HEK293 (cell line): ENCODE measurements at regions not wholly inside any gene's neighbourhood (a gene's known extent, or its start where the extent isn't known, plus 50 kb on each side); places are given as distances from the start of the nearest gene placed in this dataset.

Source experiments
- CTCF ChIA-PET: fragments of 350-600 bp; formaldehyde crosslinking; extraction: SDS; loops from one replicate; lab custom pipeline; 2021; ENCODE audit warnings: antibody characterized with exemption; lab: Yijun Ruan, JAX
- POLR2A ChIA-PET: fragments of 300-600 bp; formaldehyde crosslinking; extraction: SDS; loops from one replicate; lab custom pipeline; 2020; ENCODE audit warnings: antibody characterized with exemption, inconsistent platforms; lab: Yijun Ruan, JAX
- H3K27ac ChIP-seq: fragments of 200-500 bp; sonication (Bioruptor generic); 2 replicates; pipeline ENCODE4 v1.5.1; 2014; ENCODE audit warnings: low read depth, low read length, control low read depth, inconsistent platforms; ENCODE audit errors: extremely low read depth
- H3K36me3 ChIP-seq, 2 experiments: fragments of 200-500 bp in 1 of 2; sonication (Bioruptor generic) in 1 of 2; 1 replicate in 1 of 2; 2 replicates in 1 of 2; pipeline ENCODE4 v1.5.1; 2014 to 2017; ENCODE audit warnings: inconsistent platforms in 2 of 2, low read length in 2 of 2; ENCODE audit not compliant: control insufficient read depth in 2 of 2, insufficient read depth in 1 of 2
- H3K4me1 ChIP-seq: fragments of 200-500 bp; sonication (Bioruptor generic); 2 replicates; pipeline ENCODE4 v1.5.1; 2014; ENCODE audit warnings: mild to moderate bottlenecking, low read length, inconsistent platforms; ENCODE audit not compliant: control insufficient read depth, insufficient read depth
- H3K4me3 ChIP-seq: 2 replicates; pipeline ENCODE4 v1.5.1; 2011; ENCODE audit warnings: low read depth, mild to moderate bottlenecking, control low read depth, low read length, moderate library complexity
- H3K9me3 ChIP-seq: fragments of 200-500 bp; sonication (Bioruptor generic); 2 replicates; pipeline ENCODE4 v1.5.1; 2014; ENCODE audit warnings: low read depth, low read length, inconsistent platforms; ENCODE audit not compliant: control insufficient read depth, insufficient read depth
- FEZF1 ChIP-seq: fragments of 450-650 bp; formaldehyde crosslinking; IDR thresholded peaks from 2 replicates; pipeline ENCODE4 v1.5.1; 2016; ENCODE audit warnings: missing biosample characterization, missing genetic modification characterization
- GFI1B ChIP-seq: fragments of 450-650 bp; formaldehyde crosslinking; IDR thresholded peaks from 2 replicates; pipeline ENCODE4 v1.5.1; 2016; ENCODE audit warnings: missing biosample characterization, missing genetic modification characterization
- GLIS1 ChIP-seq: fragments of 450-650 bp; formaldehyde crosslinking; IDR thresholded peaks from 2 replicates; pipeline ENCODE4 v1.5.1; 2016; ENCODE audit warnings: missing biosample characterization, missing genetic modification characterization
- KLF8 ChIP-seq: fragments of 450-650 bp; formaldehyde crosslinking; IDR thresholded peaks from 2 replicates; pipeline ENCODE4 v1.5.1; 2016; ENCODE audit warnings: missing biosample characterization, missing genetic modification characterization
- ZNF112 ChIP-seq: fragments of 450-650 bp; formaldehyde crosslinking; IDR thresholded peaks from 2 replicates; pipeline ENCODE4 v1.5.0; 2017; ENCODE audit warnings: missing biosample characterization, missing genetic modification characterization
- ZNF214 ChIP-seq: fragments of 450-650 bp; formaldehyde crosslinking; IDR thresholded peaks from 2 replicates; pipeline ENCODE4 v1.5.1; 2017; ENCODE audit warnings: missing biosample characterization, mild to moderate bottlenecking, missing genetic modification characterization, borderline replicate concordance
- ZNF23 ChIP-seq: fragments of 450-650 bp; formaldehyde crosslinking; IDR thresholded peaks from 2 replicates; pipeline ENCODE4 v1.5.1; 2016; ENCODE audit warnings: missing biosample characterization, missing genetic modification characterization, borderline replicate concordance
- ZNF280C ChIP-seq: fragments of 450-650 bp; formaldehyde crosslinking; IDR thresholded peaks from 2 replicates; pipeline ENCODE4 v1.5.1; 2016; ENCODE audit warnings: missing biosample characterization, missing genetic modification characterization
- ZNF324 ChIP-seq: fragments of 450-650 bp; formaldehyde crosslinking; IDR thresholded peaks from 2 replicates; pipeline ENCODE4 v1.5.1; 2016; ENCODE audit warnings: missing biosample characterization, missing genetic modification characterization
- ZNF341 ChIP-seq: fragments of 450-650 bp; formaldehyde crosslinking; IDR thresholded peaks from 2 replicates; pipeline ENCODE4; 2016; ENCODE audit warnings: low read depth, missing biosample characterization, missing genetic modification characterization
- ZNF354C ChIP-seq: fragments of 450-650 bp; formaldehyde crosslinking; IDR thresholded peaks from 2 replicates; pipeline ENCODE4 v1.5.1; 2016; ENCODE audit warnings: missing biosample characterization, missing genetic modification characterization, low read depth, borderline replicate concordance
- ZNF433 ChIP-seq: fragments of 450-650 bp; formaldehyde crosslinking; IDR thresholded peaks from 2 replicates; pipeline ENCODE4 v1.5.1; 2016; ENCODE audit warnings: missing biosample characterization, missing genetic modification characterization, low read depth
- ZNF449 ChIP-seq: fragments of 450-650 bp; formaldehyde crosslinking; IDR thresholded peaks from 2 replicates; pipeline ENCODE4 v1.5.1; 2017; ENCODE audit warnings: missing biosample characterization, mild to moderate bottlenecking, missing genetic modification characterization, moderate library complexity
- ZNF501 ChIP-seq: fragments of 450-650 bp; formaldehyde crosslinking; IDR thresholded peaks from 2 replicates; pipeline ENCODE4 v1.5.1; 2016; ENCODE audit warnings: missing biosample characterization, missing genetic modification characterization
- ZNF514 ChIP-seq: fragments of 450-650 bp; formaldehyde crosslinking; IDR thresholded peaks from 2 replicates; pipeline ENCODE4 v1.5.1; 2016; ENCODE audit warnings: missing biosample characterization, missing genetic modification characterization
- ZNF530 ChIP-seq: fragments of 450-650 bp; formaldehyde crosslinking; IDR thresholded peaks from 2 replicates; pipeline ENCODE4 v1.5.1; 2016; ENCODE audit warnings: low read depth, missing biosample characterization, missing genetic modification characterization
- ZNF544 ChIP-seq: fragments of 450-650 bp; formaldehyde crosslinking; IDR thresholded peaks from 2 replicates; pipeline ENCODE4 v1.5.0; 2017; ENCODE audit warnings: missing biosample characterization, missing genetic modification characterization
- ZNF560 ChIP-seq: fragments of 450-650 bp; formaldehyde crosslinking; IDR thresholded peaks from 2 replicates; pipeline ENCODE4 v1.5.1; 2017; ENCODE audit warnings: missing biosample characterization, missing genetic modification characterization, borderline replicate concordance
- ZNF654 ChIP-seq: fragments of 450-650 bp; formaldehyde crosslinking; IDR thresholded peaks from 2 replicates; pipeline ENCODE4 v1.5.1; 2016; ENCODE audit warnings: low read depth, missing biosample characterization, missing genetic modification characterization
- ZNF677 ChIP-seq: fragments of 450-650 bp; IDR thresholded peaks from 2 replicates; pipeline ENCODE4 v1.5.0; 2018; ENCODE audit warnings: missing biosample characterization, mild to moderate bottlenecking, missing genetic modification characterization, moderate library complexity
- ZNF777 ChIP-seq: fragments of 450-650 bp; formaldehyde crosslinking; IDR thresholded peaks from 2 replicates; pipeline ENCODE4 v1.5.1; 2017; ENCODE audit warnings: missing biosample characterization, missing genetic modification characterization, borderline replicate concordance
- ZNF785 ChIP-seq: fragments of 450-650 bp; formaldehyde crosslinking; IDR thresholded peaks from 2 replicates; pipeline ENCODE4 v1.5.1; 2016; ENCODE audit warnings: missing biosample characterization, missing genetic modification characterization
- ZNF792 ChIP-seq: fragments of 450-650 bp; formaldehyde crosslinking; IDR thresholded peaks from 2 replicates; pipeline ENCODE4 v1.5.1; 2016; ENCODE audit warnings: missing biosample characterization, missing genetic modification characterization
- TF ChIP-seq, protein P1 (sequence below): fragments of 450-650 bp; formaldehyde crosslinking; IDR thresholded peaks from 2 replicates; pipeline ENCODE4 v1.5.1; 2017; ENCODE audit warnings: missing biosample characterization, missing genetic modification characterization
- TF ChIP-seq, protein P2 (sequence below): fragments of 450-650 bp; formaldehyde crosslinking; conservative IDR thresholded peaks from 2 replicates; pipeline ENCODE4 v1.5.1; 2016; ENCODE audit warnings: low read depth, missing biosample characterization, missing genetic modification characterization

DNA sequence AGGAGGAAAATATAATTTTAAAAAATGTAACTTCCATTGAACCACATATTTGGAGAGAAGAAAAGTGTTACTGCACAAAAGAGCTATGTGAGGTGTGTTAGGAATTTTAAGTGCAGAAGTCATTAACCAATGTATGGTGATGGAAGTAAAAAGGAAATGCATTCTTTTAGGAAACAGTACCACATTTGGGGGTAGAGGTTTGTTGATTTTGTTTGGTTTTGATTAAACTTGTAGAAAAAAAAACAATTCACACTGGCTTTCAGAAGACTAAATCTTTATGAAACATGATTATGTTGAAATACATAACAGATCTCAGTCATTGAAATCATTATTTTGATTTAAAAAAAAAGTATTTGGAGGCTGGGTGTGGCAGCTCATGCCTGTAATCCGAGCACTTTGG, 1287.0 kb upstream of the GJE1 start:
- no peak overlapping the region for H3K4me3 ChIP-seq
- no peaks in the 10 kb centered on the region for H3K9me3 ChIP-seq
- ChIA-PET POLR2A (no interaction called here), CTCF (no interaction called here)
- no peaks in the 10 kb centered on the region for H3K36me3 ChIP-seq
- TF ChIP-seq ZNF324 (tag by site-specific recombination), result no peak
- TF ChIP-seq, protein P1, sequence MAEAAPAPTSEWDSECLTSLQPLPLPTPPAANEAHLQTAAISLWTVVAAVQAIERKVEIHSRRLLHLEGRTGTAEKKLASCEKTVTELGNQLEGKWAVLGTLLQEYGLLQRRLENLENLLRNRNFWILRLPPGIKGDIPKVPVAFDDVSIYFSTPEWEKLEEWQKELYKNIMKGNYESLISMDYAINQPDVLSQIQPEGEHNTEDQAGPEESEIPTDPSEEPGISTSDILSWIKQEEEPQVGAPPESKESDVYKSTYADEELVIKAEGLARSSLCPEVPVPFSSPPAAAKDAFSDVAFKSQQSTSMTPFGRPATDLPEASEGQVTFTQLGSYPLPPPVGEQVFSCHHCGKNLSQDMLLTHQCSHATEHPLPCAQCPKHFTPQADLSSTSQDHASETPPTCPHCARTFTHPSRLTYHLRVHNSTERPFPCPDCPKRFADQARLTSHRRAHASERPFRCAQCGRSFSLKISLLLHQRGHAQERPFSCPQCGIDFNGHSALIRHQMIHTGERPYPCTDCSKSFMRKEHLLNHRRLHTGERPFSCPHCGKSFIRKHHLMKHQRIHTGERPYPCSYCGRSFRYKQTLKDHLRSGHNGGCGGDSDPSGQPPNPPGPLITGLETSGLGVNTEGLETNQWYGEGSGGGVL, result no peak
- no peak for TF ChIP-seq ZNF23 (tag by site-specific recombination)
- no peak for TF ChIP-seq ZNF354C (tag by site-specific recombination)
- no peak for TF ChIP-seq ZNF214
- no peak for TF ChIP-seq ZNF112
- no peak for TF ChIP-seq ZNF530 (tag by site-specific recombination)
- TF ChIP-seq ZNF777 (tag by site-specific recombination), result no peak
- H3K4me1 ChIP-seq, result no peaks in the 10 kb centered on the region
- no peak overlapping the region for H3K27ac ChIP-seq

DNA sequence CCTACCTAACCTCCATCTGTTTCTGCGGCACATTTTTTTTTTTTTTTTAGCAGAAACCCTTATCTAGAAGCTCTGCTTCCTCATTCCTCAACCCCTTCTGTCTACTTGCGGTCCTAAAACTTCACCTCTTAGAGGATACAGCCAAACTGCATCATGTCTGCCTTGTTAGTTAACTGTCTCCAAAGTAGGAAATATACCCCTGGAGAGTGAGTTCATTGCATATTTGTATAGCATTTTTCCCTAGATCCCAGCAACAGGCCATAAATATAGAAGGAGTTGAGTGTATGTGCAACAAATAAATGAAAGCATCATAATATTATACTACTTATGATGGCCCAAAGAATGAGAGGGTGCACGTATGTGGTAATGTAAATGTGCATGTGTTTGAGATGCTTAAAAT, 1288.6 kb upstream of the GJE1 start:
- no peak for TF ChIP-seq ZNF792
- ChIA-PET CTCF (interaction anchor here (0.7 to 0.9 kb wide), 2 partner anchors 12 to 308 kb away, joined by 4 read pairs; no protein-coding TSS in a partner anchor), POLR2A (no interaction called here)
- no peaks in the 10 kb centered on the region for H3K9me3 ChIP-seq
- H3K27ac ChIP-seq, result no peak overlapping the region
- no peaks in the 10 kb centered on the region for H3K36me3 ChIP-seq
- no peak overlapping the region for H3K4me3 ChIP-seq
- no peaks in the 10 kb centered on the region for H3K4me1 ChIP-seq

- Histone ChIP-seq H3K27ac (no peak overlapping the region), H3K36me3 (no peaks in the 10 kb centered on the region), H3K4me3 (no peak overlapping the region), H3K9me3 (no peaks in the 10 kb centered on the region), H3K4me1 (no peaks in the 10 kb centered on the region)
- ChIA-PET CTCF (no interaction called here), POLR2A (no interaction called here)
- TF ChIP-seq, protein P2, sequence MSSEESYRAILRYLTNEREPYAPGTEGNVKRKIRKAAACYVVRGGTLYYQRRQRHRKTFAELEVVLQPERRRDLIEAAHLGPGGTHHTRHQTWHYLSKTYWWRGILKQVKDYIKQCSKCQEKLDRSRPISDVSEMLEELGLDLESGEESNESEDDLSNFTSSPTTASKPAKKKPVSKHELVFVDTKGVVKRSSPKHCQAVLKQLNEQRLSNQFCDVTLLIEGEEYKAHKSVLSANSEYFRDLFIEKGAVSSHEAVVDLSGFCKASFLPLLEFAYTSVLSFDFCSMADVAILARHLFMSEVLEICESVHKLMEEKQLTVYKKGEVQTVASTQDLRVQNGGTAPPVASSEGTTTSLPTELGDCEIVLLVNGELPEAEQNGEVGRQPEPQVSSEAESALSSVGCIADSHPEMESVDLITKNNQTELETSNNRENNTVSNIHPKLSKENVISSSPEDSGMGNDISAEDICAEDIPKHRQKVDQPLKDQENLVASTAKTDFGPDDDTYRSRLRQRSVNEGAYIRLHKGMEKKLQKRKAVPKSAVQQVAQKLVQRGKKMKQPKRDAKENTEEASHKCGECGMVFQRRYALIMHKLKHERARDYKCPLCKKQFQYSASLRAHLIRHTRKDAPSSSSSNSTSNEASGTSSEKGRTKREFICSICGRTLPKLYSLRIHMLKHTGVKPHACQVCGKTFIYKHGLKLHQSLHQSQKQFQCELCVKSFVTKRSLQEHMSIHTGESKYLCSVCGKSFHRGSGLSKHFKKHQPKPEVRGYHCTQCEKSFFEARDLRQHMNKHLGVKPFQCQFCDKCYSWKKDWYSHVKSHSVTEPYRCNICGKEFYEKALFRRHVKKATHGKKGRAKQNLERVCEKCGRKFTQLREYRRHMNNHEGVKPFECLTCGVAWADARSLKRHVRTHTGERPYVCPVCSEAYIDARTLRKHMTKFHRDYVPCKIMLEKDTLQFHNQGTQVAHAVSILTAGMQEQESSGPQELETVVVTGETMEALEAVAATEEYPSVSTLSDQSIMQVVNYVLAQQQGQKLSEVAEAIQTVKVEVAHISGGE (tag by site-specific recombination), result no peak
- TF ChIP-seq ZNF677 (tag by site-specific recombination) (no peak), ZNF449 (tag by site-specific recombination) (no peak), ZNF785 (no peak), ZNF433 (tag by site-specific recombination) (no peak), ZNF280C (tag by site-specific recombination) (no peak), ZNF501 (tag by site-specific recombination) (no peak), GFI1B (tag by site-specific recombination) (no peak), ZNF654 (tag by site-specific recombination) (no peak), ZNF514 (no peak), GLIS1 (tag by site-specific recombination) (no peak), ZNF560 (tag by site-specific recombination) (no peak), KLF8 (tag by site-specific recombination) (no peak), ZNF544 (tag by site-specific recombination) (no peak), ZNF341 (tag by site-specific recombination) (no peak), FEZF1 (tag by site-specific recombination) (no peak), ZNF23 (tag by site-specific recombination) (no peak)
These were observed 1299.3 kb upstream of the GJE1 start for GRCh38 chr6:140833408-140833807.
